K562 (cell line): ENCODE measurements at regions not wholly inside any gene's neighbourhood (a gene's known extent, or its start where the extent isn't known, plus 50 kb on each side); places are given as distances from the start of the nearest gene placed in this dataset.

Experiments used
- CREB3 ChIP-seq: fragments of 450-650 bp; conservative IDR thresholded peaks from 2 replicates; pipeline ENCODE4 v1.6.1; 2016; ENCODE audit warnings: missing genetic modification characterization, low read depth, mild to moderate bottlenecking, missing compliant biosample characterization, moderate library complexity
- GMEB1 ChIP-seq: fragments of 250-450 bp; sonication (Bioruptor Pico); IDR thresholded peaks from 2 replicates; pipeline ENCODE4 v1.4.0; 2020; ENCODE audit warnings: mild to moderate bottlenecking
- NELFE ChIP-seq: IDR thresholded peaks from 2 replicates; pipeline ENCODE4 v1.6.1; 2011; ENCODE audit warnings: mild to moderate bottlenecking; ENCODE audit not compliant: insufficient read depth, insufficient read length
- TAF9B ChIP-seq: fragments of 450-650 bp; IDR thresholded peaks from 2 replicates; pipeline ENCODE4 v1.6.1; 2018; ENCODE audit warnings: mild to moderate bottlenecking; ENCODE audit not compliant: partially characterized antibody
- XRCC4 ChIP-seq: IDR thresholded peaks from one replicate; pipeline ENCODE4 v1.6.1; 2011; ENCODE audit not compliant: insufficient read depth, insufficient read length; ENCODE audit errors: extremely low read depth
- YBX1 ChIP-seq: fragments of 450-650 bp; IDR thresholded peaks from 2 replicates; pipeline ENCODE4 v1.7.1; 2016; ENCODE audit warnings: mild to moderate bottlenecking
- ZNF224 ChIP-seq: sonication (generic); formaldehyde crosslinking; IDR thresholded peaks from 2 replicates; pipeline ENCODE4 v1.8.0; 2022; ENCODE audit warnings: mild to moderate bottlenecking, missing genetic modification reagents
- TF ChIP-seq, protein P1 (sequence below): fragments of 250-450 bp; sonication (Bioruptor Pico); IDR thresholded peaks from 2 replicates; pipeline ENCODE4 v1.4.0; 2020

- TF ChIP-seq, protein P1, sequence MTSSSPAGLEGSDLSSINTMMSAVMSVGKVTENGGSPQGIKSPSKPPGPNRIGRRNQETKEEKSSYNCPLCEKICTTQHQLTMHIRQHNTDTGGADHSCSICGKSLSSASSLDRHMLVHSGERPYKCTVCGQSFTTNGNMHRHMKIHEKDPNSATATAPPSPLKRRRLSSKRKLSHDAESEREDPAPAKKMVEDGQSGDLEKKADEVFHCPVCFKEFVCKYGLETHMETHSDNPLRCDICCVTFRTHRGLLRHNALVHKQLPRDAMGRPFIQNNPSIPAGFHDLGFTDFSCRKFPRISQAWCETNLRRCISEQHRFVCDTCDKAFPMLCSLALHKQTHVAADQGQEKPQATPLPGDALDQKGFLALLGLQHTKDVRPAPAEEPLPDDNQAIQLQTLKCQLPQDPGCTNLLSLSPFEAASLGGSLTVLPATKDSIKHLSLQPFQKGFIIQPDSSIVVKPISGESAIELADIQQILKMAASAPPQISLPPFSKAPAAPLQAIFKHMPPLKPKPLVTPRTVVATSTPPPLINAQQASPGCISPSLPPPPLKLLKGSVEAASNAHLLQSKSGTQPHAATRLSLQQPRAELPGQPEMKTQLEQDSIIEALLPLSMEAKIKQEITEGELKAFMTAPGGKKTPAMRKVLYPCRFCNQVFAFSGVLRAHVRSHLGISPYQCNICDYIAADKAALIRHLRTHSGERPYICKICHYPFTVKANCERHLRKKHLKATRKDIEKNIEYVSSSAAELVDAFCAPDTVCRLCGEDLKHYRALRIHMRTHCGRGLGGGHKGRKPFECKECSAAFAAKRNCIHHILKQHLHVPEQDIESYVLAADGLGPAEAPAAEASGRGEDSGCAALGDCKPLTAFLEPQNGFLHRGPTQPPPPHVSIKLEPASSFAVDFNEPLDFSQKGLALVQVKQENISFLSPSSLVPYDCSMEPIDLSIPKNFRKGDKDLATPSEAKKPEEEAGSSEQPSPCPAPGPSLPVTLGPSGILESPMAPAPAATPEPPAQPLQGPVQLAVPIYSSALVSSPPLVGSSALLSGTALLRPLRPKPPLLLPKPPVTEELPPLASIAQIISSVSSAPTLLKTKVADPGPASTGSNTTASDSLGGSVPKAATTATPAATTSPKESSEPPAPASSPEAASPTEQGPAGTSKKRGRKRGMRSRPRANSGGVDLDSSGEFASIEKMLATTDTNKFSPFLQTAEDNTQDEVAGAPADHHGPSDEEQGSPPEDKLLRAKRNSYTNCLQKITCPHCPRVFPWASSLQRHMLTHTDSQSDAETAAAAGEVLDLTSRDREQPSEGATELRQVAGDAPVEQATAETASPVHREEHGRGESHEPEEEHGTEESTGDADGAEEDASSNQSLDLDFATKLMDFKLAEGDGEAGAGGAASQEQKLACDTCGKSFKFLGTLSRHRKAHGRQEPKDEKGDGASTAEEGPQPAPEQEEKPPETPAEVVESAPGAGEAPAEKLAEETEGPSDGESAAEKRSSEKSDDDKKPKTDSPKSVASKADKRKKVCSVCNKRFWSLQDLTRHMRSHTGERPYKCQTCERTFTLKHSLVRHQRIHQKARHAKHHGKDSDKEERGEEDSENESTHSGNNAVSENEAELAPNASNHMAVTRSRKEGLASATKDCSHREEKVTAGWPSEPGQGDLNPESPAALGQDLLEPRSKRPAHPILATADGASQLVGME (CRISPR knock-in tag), result no peak
- TF ChIP-seq CREB3 (tag) (no peak), ZNF224 (no peak), GMEB1 (CRISPR knock-in tag) (no peak), XRCC4 (no peak), NELFE (no peak), TAF9B (no peak), YBX1 (no peak)
Measured at GRCh38 chr10:10730471-10731043, 287.1 kb upstream of the CELF2 start (continued).
